ENCODE measurements at regions not wholly inside any gene's neighbourhood (a gene's known extent, or its start where the extent isn't known, plus 50 kb on each side); places are given as distances from the start of the nearest gene placed in this dataset.

GRCh38 chr1:65554829-65555228 lies 134.4 kb downstream of the LEPR start:
- no peak for TF ChIP-seq CTCF (conservative IDR thresholded peaks at IDR 0.05)
- Mint-ChIP-seq H3K27ac (no peak overlapping the region), H3K27me3 (no peaks in the 10 kb centered on the region), H3K9me3 (peaks cover 17% of the 10 kb centered on the region), H3K4me3 (no peak overlapping the region), H3K4me1 (ENCODE audit: unreplicated experiment) (no peaks in the 10 kb centered on the region), H3K36me3 (no peaks in the 10 kb centered on the region)
- DNase-seq (ENCODE audit: extremely low spot score, unreplicated experiment) = no peak

- no peaks in the 10 kb centered on the region for H3K4me1 Mint-ChIP-seq (ENCODE audit: unreplicated experiment)
- no peaks in the 10 kb centered on the region for H3K27me3 Mint-ChIP-seq
- H3K36me3 Mint-ChIP-seq = no peaks in the 10 kb centered on the region
- no peak overlapping the region for H3K4me3 Mint-ChIP-seq
- peaks cover 4% of the 10 kb centered on the region for H3K9me3 Mint-ChIP-seq
- no peak overlapping the region for H3K27ac Mint-ChIP-seq
- no peak for TF ChIP-seq CTCF (conservative IDR thresholded peaks at IDR 0.05)
- DNase-seq (ENCODE audit: extremely low spot score, unreplicated experiment) = no peak
Observed at GRCh38 chr1:65558215-65558614, 137.7 kb downstream of the LEPR start.

- Mint-ChIP-seq H3K36me3 (no peaks in the 10 kb centered on the region), H3K27me3 (no peaks in the 10 kb centered on the region), H3K27ac (no peak overlapping the region), H3K4me1 (ENCODE audit: unreplicated experiment) (no peaks in the 10 kb centered on the region), H3K4me3 (peak overlapping the region; percentile 51), H3K9me3 (no peaks in the 10 kb centered on the region)
- no peak for DNase-seq (ENCODE audit: extremely low spot score, unreplicated experiment)
- no peak for TF ChIP-seq CTCF (conservative IDR thresholded peaks at IDR 0.05)
Observed at GRCh38 chr1:65564493-65564892, 144.0 kb downstream of the LEPR start.

GRCh38 chr1:65568285-65568684 lies 147.8 kb downstream of the LEPR start:
- Mint-ChIP-seq H3K36me3 (no peaks in the 10 kb centered on the region), H3K4me3 (no peak overlapping the region), H3K4me1 (ENCODE audit: unreplicated experiment) (no peaks in the 10 kb centered on the region), H3K9me3 (no peaks in the 10 kb centered on the region), H3K27ac (no peak overlapping the region), H3K27me3 (no peaks in the 10 kb centered on the region)
- DNase-seq (ENCODE audit: extremely low spot score, unreplicated experiment) = no peak
- no peak for TF ChIP-seq CTCF (conservative IDR thresholded peaks at IDR 0.05)

GRCh38 chr1:65572701-65573421 lies 152.4 kb downstream of the LEPR start:
- Mint-ChIP-seq H3K4me3 (no peak overlapping the region), H3K36me3 (no peaks in the 10 kb centered on the region), H3K27me3 (no peaks in the 10 kb centered on the region), H3K4me1 (ENCODE audit: unreplicated experiment) (no peaks in the 10 kb centered on the region), H3K9me3 (no peaks in the 10 kb centered on the region), H3K27ac (no peak overlapping the region)
- no peak for TF ChIP-seq CTCF (conservative IDR thresholded peaks at IDR 0.05)
- DNase-seq (ENCODE audit: extremely low spot score, unreplicated experiment) = no peak
